Caco-2 (cell line): ENCODE measurements at regions not wholly inside any gene's neighbourhood (a gene's known extent, or its start where the extent isn't known, plus 50 kb on each side); places are given as distances from the start of the nearest gene placed in this dataset.

Experiments
- BruUV-seq: library from RNA; stranded (reverse); fragments of 400-500 nt; replicated peaks from 2 replicates; lab custom pipeline; 2021; lab: Mats Ljungman, UMichigan
- CTCF ChIA-PET: fragments of 300-600 bp; sonication (Branson Sonifier 250); formaldehyde crosslinking; loops from one replicate; lab custom pipeline; 2022; ENCODE audit warnings: antibody characterized with exemption; lab: Charles Lee
- POLR2A ChIA-PET: fragments of 300-600 bp; sonication (Branson Sonifier 250); formaldehyde crosslinking; loops from one replicate; lab custom pipeline; 2022; ENCODE audit warnings: antibody characterized with exemption; lab: Charles Lee
- DNase-seq, 2 experiments: peaks; one replicate each; pipeline versions ENCODE4 v3.0.0 to v3.0.0-alpha.2; 2020 to 2022
- H3K27me3 ChIP-seq: replicated peaks from 2 replicates; pipeline ENCODE4 v1.6.0; 2011; ENCODE audit warnings: low read length; ENCODE audit not compliant: control insufficient read depth, insufficient read depth
- H3K36me3 ChIP-seq: 2 replicates; pipeline ENCODE4 v1.5.1; 2011; ENCODE audit warnings: low read length; ENCODE audit not compliant: control insufficient read depth, insufficient read depth
- H3K4me1 ChIP-seq: fragments of 250-450 bp; sonication (Bioruptor Pico); 2 replicates; pipeline ENCODE4 v1.5.1; 2020; ENCODE audit warnings: mild to moderate bottlenecking
- H3K4me3 ChIP-seq: 2 replicates; pipeline ENCODE4 v1.5.1; 2011; ENCODE audit warnings: low read depth, mild to moderate bottlenecking, control low read depth, low read length
- H3K9me3 ChIP-seq: fragments of 250-450 bp; sonication (Bioruptor Pico); 2 replicates; pipeline ENCODE4 v1.5.1; 2020; ENCODE audit warnings: mild to moderate bottlenecking, moderate library complexity
- H3K27ac Mint-ChIP-seq: one replicate; pipeline ENCODE4 v1.8.0; 2022; ENCODE audit warnings: mixed read lengths; ENCODE audit not compliant: unreplicated experiment
- H3K27me3 Mint-ChIP-seq: one replicate; pipeline ENCODE4 v1.8.0; 2022; ENCODE audit warnings: mixed read lengths; ENCODE audit not compliant: insufficient read depth, unreplicated experiment
- H3K36me3 Mint-ChIP-seq: one replicate; pipeline ENCODE4 v1.8.0; 2022; ENCODE audit warnings: mild to moderate bottlenecking, mixed read lengths; ENCODE audit not compliant: insufficient read depth, unreplicated experiment
- H3K4me1 Mint-ChIP-seq: one replicate; pipeline ENCODE4 v1.8.0; 2022; ENCODE audit warnings: low read depth, mixed read lengths; ENCODE audit not compliant: unreplicated experiment
- H3K4me3 Mint-ChIP-seq: one replicate; pipeline ENCODE4 v1.8.0; 2022; ENCODE audit warnings: mild to moderate bottlenecking, moderate library complexity, mixed read lengths; ENCODE audit not compliant: unreplicated experiment
- H3K9me3 Mint-ChIP-seq: one replicate; pipeline ENCODE4 v1.8.0; 2022; ENCODE audit warnings: mixed read lengths; ENCODE audit not compliant: unreplicated experiment
- CTCF ChIP-seq, 2 experiments: fragments of 200-600 bp in 1 of 2; IDR thresholded peaks; 1 replicate in 1 of 2; 2 replicates in 1 of 2; pipeline versions ENCODE4 v1.5.1 to v1.8.0; 2011 to 2022; ENCODE audit warnings: antibody characterized with exemption in 1 of 2, control low read depth in 1 of 2, inconsistent platforms in 1 of 2, low read depth in 1 of 2, low read length in 1 of 2, mild to moderate bottlenecking in 1 of 2, moderate library complexity in 1 of 2; ENCODE audit not compliant: insufficient read depth in 1 of 2, severe bottlenecking in 1 of 2, unreplicated experiment in 1 of 2
- intact Hi-C: fragments of 100-400 bp; cut with micrococcal nuclease; formaldehyde crosslinking; loops from one replicate; pipeline ENCODE4 v1.10.0; 2022; ENCODE audit not compliant: unreplicated experiment

- Histone ChIP-seq H3K4me1 (peaks cover 4% of the 10 kb centered on the region; the same call in 1 of the 2 replicates), H3K9me3 (no peaks in the 10 kb centered on the region), H3K4me3 (no peak overlapping the region), H3K27me3 (no peaks in the 10 kb centered on the region; the same call in 1 of the 2 replicates), H3K36me3 (no peaks in the 10 kb centered on the region)
- Mint-ChIP-seq H3K36me3 (no peaks in the 10 kb centered on the region), H3K4me1 (peaks cover 10% of the 10 kb centered on the region), H3K4me3 (no peak overlapping the region), H3K27me3 (no peaks in the 10 kb centered on the region), H3K9me3 (no peaks in the 10 kb centered on the region), H3K27ac (no peak overlapping the region)
- no peak for DNase-seq
- POLR2A ChIA-PET, result no interaction called here
- no TSS peak for BruUV-seq
- CTCF ChIA-PET, result no interaction called here
- intact Hi-C loops, result no loop called here
- no peak for TF ChIP-seq CTCF (IDR thresholded peaks at IDR 0.05; ENCODE audit: insufficient read depth in 1 of 2, low read depth in 1 of 2, low read length in 1 of 2, severe bottlenecking in 1 of 2, unreplicated experiment in 1 of 2)
Measured at GRCh38 chr7:134367956-134368749, 51.4 kb upstream of the SLC35B4 start.
